Activated CD4-positive, alpha-beta T cell treated with anti-CD3 and anti-CD28 coated beads, Interleukin-2, amount 50 U/mL, for 16 hours (primary cell): ENCODE measurements at regions not wholly inside any gene's neighbourhood (a gene's known extent, or its start where the extent isn't known, plus 50 kb on each side); places are given as distances from the start of the nearest gene placed in this dataset.
"Not testable (repeated sequence)": the region's sequence is repeated elsewhere in the genome, so short reads cannot be mapped to it uniquely, and the experiment has no call there.

Experiments
- DNase-seq: peaks from one replicate; pipeline ENCODE4 v3.0.0-alpha.2; 2020

GRCh38 chr6:139965393-139965792, 590.9 kb upstream of the CITED2 start:
- no peak for DNase-seq

DNA sequence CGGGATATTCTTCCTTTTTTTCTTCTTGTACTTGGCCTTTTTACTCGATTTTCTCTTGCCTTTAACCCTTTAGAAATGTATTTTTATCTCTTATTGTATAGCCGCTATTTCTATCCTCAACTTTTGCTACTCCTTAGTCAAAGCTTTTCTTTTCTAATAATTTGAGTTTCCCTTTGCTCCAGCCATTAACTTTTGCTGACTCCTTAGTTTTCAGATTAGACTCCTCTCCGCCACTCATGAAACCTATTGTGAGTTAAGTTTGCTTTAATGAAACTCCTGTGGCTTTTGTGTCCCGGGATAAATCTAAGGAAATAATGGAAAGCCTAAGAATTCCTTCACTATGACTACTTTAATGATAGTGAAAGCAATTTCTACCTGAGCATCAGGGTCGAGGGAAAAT, 590.3 kb upstream of the CITED2 start:
- DNase-seq = no peak

GRCh38 chr6:139962654-139963347, 588.4 kb upstream of the CITED2 start:
- DNase-seq = no peak

GRCh38 chr6:139961190-139961589, 586.7 kb upstream of the CITED2 start:
- DNase-seq = no peak

GRCh38 chr6:139960671-139961070, 586.2 kb upstream of the CITED2 start:
- no peak for DNase-seq

DNA sequence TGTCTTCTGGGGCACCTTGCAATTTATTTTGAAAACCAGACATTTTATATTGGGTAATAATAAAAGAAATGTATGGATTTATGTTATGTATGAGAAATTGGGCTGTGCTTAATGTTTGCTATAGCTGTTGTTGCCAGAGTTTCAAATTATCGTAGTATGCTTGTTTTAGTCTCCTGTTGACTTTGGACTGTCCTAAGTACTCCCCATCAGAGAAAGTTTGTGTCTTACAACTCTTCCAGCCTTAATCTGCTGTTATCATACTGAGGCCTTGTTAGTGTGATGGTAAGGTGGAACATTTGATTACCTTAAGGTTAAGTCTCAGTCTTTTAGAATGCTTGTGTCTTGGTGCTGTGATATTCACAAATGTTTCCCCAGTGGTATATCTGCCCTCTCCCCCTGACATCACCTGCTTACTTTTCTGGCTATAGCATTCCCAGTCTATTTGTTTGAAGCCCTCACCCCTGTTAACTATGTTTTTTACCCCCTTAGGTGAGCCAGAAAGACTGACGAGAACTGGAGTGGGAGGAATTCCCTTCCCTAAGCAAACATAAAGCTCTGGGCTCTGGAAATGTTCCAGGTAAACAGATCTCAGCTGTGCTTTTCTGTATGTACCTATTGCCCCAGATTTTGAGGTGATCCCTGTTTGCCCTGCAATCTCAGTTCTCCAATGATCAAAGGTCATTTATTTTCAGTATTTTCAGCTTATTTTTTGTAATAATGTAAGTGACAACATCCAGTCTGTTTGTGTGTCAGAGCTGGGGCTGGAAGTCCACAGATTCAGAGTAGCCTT, 581.1 kb upstream of the CITED2 start:
- DNase-seq = no peak

- DNase-seq = no peak
Observed at GRCh38 chr6:139954463-139955071, 580.1 kb upstream of the CITED2 start.

DNA sequence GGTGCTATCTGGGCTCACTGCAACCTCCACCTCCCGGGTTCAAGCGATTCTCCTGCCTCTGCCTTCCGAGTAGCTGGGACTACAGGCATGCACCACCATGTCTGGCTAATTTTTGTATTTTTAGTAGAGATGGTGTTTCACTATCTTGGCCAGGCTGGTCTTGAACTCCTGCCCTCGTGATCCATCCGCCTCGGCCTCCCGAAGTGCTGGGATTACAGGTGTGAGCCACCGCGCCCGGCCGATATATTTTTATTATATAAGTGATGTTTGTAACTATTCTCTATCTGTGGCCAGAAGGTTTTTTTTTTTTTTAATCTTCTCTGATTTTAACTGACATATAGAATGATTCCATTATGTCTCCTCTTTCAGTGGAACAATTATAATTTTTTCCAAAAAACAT, 579.3 kb upstream of the CITED2 start:
- not testable (repeated sequence) for DNase-seq

DNA sequence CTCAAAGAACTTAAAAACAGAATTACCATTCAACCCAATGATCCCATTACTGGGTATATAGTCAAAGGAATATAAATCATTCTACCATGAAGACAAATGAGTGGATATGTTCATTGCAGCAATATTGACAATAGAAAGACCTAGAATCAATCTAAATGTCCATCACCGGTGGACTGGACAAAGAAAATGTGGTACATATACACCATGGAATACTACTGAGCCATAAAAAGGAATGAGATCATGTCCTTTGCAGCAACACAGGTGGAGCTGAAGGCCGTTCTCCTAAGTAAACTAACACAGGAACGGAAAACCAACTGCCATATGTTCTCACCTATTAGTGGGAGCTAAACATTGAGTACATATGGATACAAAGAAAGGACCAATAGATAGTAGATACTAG, 576.7 kb upstream of the CITED2 start:
- DNase-seq = no peak

- DNase-seq = no peak
Observed at GRCh38 chr6:139944976-139945375, 570.5 kb upstream of the CITED2 start.

DNA sequence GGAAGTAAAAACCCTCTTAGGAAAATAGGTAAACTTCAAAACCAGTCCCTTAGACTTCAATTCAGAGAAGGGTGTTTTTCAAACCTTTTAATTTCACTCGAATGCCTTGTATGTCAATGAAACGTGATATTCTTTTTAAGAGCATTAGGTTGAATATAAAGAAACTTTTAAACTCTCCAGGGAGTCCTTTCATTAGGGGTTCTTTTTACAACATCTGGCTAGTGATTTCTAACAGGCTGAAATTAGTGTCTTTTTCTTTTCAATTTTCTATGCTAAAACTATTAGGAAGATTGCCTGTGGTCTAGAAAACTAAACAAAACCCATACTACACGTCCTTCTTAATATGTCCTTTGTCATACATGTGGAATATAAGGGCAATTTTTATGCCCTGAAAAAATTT, 569.7 kb upstream of the CITED2 start:
- DNase-seq = no peak

GRCh38 chr6:139943391-139943790, 568.9 kb upstream of the CITED2 start:
- no peak for DNase-seq

DNA sequence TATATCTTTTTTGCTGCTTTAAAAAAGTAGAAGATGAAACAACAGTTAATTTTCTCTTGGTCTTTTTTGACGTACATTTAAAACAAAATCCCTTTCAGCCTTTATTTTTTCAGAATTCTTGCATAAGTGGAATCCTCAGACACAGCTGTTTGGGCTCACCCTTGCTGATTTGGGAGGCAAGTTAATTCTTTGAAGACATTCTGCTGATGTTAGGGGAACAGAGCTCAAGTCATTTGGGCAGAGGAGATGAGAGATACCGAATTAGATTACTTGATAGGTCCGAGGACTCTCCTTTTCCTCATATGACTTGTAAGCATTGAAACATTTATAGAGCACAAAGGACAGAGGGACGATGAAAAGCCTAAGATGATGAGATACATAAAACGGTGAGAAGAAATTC, 567.9 kb upstream of the CITED2 start:
- no peak for DNase-seq

GRCh38 chr6:139941826-139942225, 567.4 kb upstream of the CITED2 start:
- DNase-seq = no peak

- no peak for DNase-seq
Observed at GRCh38 chr6:139940741-139941729, 566.6 kb upstream of the CITED2 start.

DNA sequence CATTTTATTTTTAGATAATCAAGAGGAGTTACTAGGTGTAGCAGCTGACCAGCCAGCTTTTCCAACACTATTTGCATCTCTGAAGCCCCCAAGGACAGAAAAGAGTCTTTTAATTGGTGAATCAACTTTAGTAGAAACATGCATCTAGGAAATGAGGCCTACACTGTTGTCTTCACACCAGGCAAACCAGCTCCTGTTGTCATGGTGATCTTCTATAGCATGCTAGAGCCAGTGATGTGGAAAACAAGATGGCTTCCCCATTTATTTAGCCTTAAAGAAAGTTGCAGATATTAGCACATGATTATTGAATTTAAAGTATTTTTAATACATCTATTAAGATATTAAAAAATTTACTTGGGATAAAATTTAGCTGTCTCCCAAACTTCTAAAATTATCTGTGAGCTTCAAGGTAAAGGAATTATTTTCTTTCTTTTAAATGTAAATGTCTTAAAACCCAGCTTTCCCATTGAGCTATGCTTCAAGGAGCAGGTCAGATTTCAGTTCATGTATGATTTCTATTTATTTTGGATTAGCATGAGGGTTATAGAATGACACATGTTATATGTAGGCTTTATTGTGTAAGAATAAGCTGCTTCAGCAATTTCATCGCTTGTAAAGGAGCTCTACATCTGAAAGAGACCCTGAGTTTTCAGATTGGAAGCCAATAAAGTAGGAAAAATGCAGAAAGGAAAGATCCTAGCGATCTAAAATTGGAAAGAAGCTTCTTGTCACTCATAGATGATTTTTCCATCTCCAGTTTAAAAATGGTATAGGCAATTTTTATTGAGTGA, 564.9 kb upstream of the CITED2 start:
- DNase-seq = no peak

- no peak for DNase-seq
Observed at GRCh38 chr6:139932671-139933070, 558.2 kb upstream of the CITED2 start.

DNA sequence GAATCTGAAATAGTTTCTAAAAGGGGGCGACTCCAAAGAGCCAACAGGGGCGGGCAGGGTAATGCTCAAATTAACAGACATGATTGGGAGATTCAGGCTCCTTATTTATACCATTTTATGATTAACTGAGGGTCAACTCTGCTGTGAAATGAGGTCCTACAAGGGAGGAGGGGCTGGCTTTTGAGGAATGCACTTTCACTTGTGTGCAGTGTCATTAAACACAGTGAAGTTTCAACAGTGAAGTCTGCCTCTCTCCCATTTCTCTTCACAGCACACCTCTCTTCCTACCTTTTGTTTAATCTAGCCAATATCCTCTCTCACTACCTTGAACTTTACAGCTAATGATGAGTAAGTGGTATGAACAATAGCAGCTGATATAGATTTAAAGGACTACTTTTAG, 557.3 kb upstream of the CITED2 start:
- no peak for DNase-seq

DNA sequence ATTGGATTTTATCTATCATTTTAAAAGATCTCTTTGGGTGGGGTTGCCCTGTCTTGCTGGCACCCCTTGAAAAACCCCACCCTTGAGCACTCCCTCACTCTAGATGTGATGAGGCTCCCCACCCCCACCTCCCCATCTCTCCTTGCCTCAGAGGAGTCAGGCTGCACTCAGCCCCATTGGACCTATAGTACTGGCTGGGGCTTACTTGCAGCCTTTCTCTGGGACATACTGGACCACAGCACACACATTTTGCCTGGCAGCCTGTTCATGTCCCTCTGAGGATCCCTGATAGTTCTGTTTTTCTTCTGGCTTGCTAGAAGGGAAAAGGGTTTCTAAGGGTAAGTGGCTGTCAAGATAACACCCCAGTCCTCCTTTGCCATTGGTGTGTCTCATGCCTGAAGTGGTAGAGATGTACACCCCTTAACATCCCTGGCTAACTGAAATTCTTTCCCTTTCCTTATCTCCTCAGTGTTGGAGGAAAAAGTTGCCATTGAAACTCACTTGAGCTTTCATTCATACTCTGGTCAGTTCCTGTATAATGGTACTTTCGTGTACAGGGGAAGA, 553.4 kb upstream of the CITED2 start:
- DNase-seq = no peak

- no peak for DNase-seq
Observed at GRCh38 chr6:139927236-139927635, 552.8 kb upstream of the CITED2 start.

- DNase-seq = peak; percentile 8
Observed at GRCh38 chr6:139926711-139927110, 552.3 kb upstream of the CITED2 start.
